DND-41 (cell line): ENCODE measurements at regions not wholly inside any gene's neighbourhood (a gene's known extent, or its start where the extent isn't known, plus 50 kb on each side); places are given as distances from the start of the nearest gene placed in this dataset.

Experiments
- ATAC-seq: fragments of 200-7000 bp; cut with Tn5 transposase; 3 replicates; pipeline ENCODE4 v1.9.1; 2021; ENCODE audit warnings: low read depth; ENCODE audit not compliant: insufficient read depth
- DNase-seq: peaks from one replicate; pipeline ENCODE4 v3.0.0-alpha.2; 2020
- H2AFZ ChIP-seq: 2 replicates; pipeline ENCODE4 v1.6.0; 2012; ENCODE audit warnings: low read depth, low read length
- H3K27ac ChIP-seq: 2 replicates; pipeline ENCODE4 v1.5.1; 2012; ENCODE audit warnings: low read length, inconsistent platforms
- H3K27me3 ChIP-seq: fragments of 200-600 bp; sonication (generic); 2 replicates; pipeline ENCODE4 v1.6.0; 2012; ENCODE audit warnings: low read length, mild to moderate bottlenecking, inconsistent platforms; ENCODE audit not compliant: insufficient read depth, poor library complexity
- H3K36me3 ChIP-seq: 2 replicates; pipeline ENCODE4 v1.5.1; 2012; ENCODE audit warnings: low read length, inconsistent platforms; ENCODE audit not compliant: insufficient read depth
- H3K4me1 ChIP-seq: 2 replicates; pipeline ENCODE4 v1.5.1; 2012; ENCODE audit warnings: mild to moderate bottlenecking, low read length; ENCODE audit not compliant: insufficient read depth
- H3K4me2 ChIP-seq: 2 replicates; pipeline ENCODE4 v1.6.0; 2012; ENCODE audit warnings: mild to moderate bottlenecking, moderate library complexity, low read length, inconsistent platforms; ENCODE audit not compliant: insufficient read depth
- H3K4me3 ChIP-seq, 2 experiments: fragments of 200-600 bp in 1 of 2; shearing (Covaris generic) in 1 of 2; 2 replicates each; pipeline ENCODE4 v1.5.1; 2012 to 2016; ENCODE audit warnings: inconsistent platforms in 2 of 2, low read length in 2 of 2, mild to moderate bottlenecking in 2 of 2, low read depth in 1 of 2, moderate library complexity in 1 of 2
- H3K79me2 ChIP-seq: 2 replicates; pipeline ENCODE4 v1.6.0; 2012; ENCODE audit warnings: low read length, inconsistent platforms; ENCODE audit not compliant: insufficient read depth
- H3K9ac ChIP-seq: 2 replicates; pipeline ENCODE4 v1.6.0; 2012; ENCODE audit warnings: low read depth, mild to moderate bottlenecking, inconsistent platforms, low read length, moderate library complexity
- H3K9me3 ChIP-seq: 2 replicates; pipeline ENCODE4 v1.5.1; 2012; ENCODE audit warnings: low read length, moderate library complexity, mild to moderate bottlenecking, inconsistent platforms; ENCODE audit not compliant: insufficient read depth, severe bottlenecking
- H4K20me1 ChIP-seq: 2 replicates; pipeline ENCODE4 v1.6.0; 2012; ENCODE audit warnings: low read length; ENCODE audit not compliant: insufficient read depth
- EZH2 ChIP-seq: IDR thresholded peaks from 3 replicates; pipeline ENCODE4 v1.6.1; 2012; ENCODE audit warnings: borderline replicate concordance, low read depth, mild to moderate bottlenecking, moderate library complexity, low read length, inconsistent platforms; ENCODE audit not compliant: severe bottlenecking
- TF ChIP-seq, protein P1 (sequence below): IDR thresholded peaks from 2 replicates; pipeline ENCODE4 v1.5.1; 2012; ENCODE audit warnings: borderline replicate concordance, low read length, moderate library complexity, mild to moderate bottlenecking; ENCODE audit not compliant: poor library complexity, severe bottlenecking; ENCODE audit errors: extremely low read depth

DNA sequence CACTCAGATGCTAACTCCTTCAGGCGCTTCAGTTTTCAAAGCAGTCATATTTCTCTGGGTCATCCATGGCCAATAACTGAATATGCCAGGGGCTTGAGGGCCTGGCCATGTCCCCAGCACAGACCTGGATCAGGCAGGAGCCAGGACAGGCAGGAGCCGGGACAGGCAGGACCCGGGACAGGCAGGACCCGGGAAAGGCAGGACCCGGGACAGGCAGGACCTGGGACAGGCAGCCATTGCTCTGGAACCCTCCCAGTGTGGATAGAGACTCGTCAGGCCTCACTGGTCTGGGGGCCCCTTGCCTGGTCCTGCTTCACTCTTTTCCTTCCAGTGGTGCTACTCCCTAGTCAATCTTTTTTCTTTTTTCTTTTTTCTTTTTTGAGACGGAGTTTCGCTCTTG, 117.5 kb upstream of the TEX51 start:
- no peaks in the 10 kb centered on the region for H3K9me3 ChIP-seq
- no peaks in the 10 kb centered on the region for H3K36me3 ChIP-seq
- no peak overlapping the region for H3K9ac ChIP-seq
- no peaks in the 10 kb centered on the region for H3K4me1 ChIP-seq
- ATAC-seq: no peak
- no peak overlapping the region for H3K27ac ChIP-seq
- no peak for TF ChIP-seq EZH2
- TF ChIP-seq, protein P1, sequence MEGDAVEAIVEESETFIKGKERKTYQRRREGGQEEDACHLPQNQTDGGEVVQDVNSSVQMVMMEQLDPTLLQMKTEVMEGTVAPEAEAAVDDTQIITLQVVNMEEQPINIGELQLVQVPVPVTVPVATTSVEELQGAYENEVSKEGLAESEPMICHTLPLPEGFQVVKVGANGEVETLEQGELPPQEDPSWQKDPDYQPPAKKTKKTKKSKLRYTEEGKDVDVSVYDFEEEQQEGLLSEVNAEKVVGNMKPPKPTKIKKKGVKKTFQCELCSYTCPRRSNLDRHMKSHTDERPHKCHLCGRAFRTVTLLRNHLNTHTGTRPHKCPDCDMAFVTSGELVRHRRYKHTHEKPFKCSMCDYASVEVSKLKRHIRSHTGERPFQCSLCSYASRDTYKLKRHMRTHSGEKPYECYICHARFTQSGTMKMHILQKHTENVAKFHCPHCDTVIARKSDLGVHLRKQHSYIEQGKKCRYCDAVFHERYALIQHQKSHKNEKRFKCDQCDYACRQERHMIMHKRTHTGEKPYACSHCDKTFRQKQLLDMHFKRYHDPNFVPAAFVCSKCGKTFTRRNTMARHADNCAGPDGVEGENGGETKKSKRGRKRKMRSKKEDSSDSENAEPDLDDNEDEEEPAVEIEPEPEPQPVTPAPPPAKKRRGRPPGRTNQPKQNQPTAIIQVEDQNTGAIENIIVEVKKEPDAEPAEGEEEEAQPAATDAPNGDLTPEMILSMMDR: no peak
- no peaks in the 10 kb centered on the region for H3K27me3 ChIP-seq
- H4K20me1 ChIP-seq: no peaks in the 10 kb centered on the region
- H3K4me2 ChIP-seq: no peak overlapping the region
- no peak for DNase-seq
- no peak overlapping the region for H3K4me3 ChIP-seq
- H2AFZ ChIP-seq: no peak overlapping the region
- no peaks in the 10 kb centered on the region for H3K79me2 ChIP-seq

GRCh38 chr2:126781806-126782205, 116.9 kb upstream of the TEX51 start:
- Histone ChIP-seq H3K79me2 (no peaks in the 10 kb centered on the region), H3K4me3 (no peak overlapping the region), H3K4me1 (no peaks in the 10 kb centered on the region), H3K4me2 (no peak overlapping the region), H2AFZ (no peak overlapping the region), H3K9ac (no peak overlapping the region), H3K36me3 (no peaks in the 10 kb centered on the region), H3K27me3 (no peaks in the 10 kb centered on the region), H3K27ac (no peak overlapping the region), H4K20me1 (no peaks in the 10 kb centered on the region), H3K9me3 (no peaks in the 10 kb centered on the region)
- DNase-seq: no peak
- TF ChIP-seq, protein P1: no peak
- no peak for TF ChIP-seq EZH2
- no peak for ATAC-seq

DNA sequence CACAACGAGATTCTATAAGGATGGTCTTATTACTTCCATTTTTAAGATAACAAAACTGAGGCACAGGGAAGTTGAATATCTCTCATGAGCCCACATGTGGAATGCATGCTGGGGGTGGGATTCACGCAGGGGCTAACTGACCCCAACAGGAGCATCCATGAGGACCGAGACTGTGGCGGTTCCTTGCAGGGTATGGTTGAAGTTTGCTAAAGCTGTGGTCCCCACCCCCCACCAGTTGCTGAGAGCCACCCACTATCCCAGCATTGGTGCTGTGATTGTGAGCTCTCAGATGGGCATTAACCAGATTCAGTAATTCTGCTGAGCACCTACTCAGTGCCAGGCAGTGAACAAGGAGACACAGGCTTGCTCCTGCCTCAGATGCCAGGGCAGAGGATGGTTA, 116.0 kb upstream of the TEX51 start:
- Histone ChIP-seq H3K27ac (no peak overlapping the region), H3K9ac (no peak overlapping the region), H3K4me2 (no peak overlapping the region), H3K4me1 (no peaks in the 10 kb centered on the region), H3K9me3 (no peaks in the 10 kb centered on the region), H3K79me2 (no peaks in the 10 kb centered on the region), H3K36me3 (no peaks in the 10 kb centered on the region), H4K20me1 (no peaks in the 10 kb centered on the region), H3K4me3 (no peak overlapping the region), H2AFZ (no peak overlapping the region), H3K27me3 (no peaks in the 10 kb centered on the region)
- DNase-seq: no peak
- no peak for TF ChIP-seq EZH2
- TF ChIP-seq, protein P1: no peak
- ATAC-seq: no peak

DNA sequence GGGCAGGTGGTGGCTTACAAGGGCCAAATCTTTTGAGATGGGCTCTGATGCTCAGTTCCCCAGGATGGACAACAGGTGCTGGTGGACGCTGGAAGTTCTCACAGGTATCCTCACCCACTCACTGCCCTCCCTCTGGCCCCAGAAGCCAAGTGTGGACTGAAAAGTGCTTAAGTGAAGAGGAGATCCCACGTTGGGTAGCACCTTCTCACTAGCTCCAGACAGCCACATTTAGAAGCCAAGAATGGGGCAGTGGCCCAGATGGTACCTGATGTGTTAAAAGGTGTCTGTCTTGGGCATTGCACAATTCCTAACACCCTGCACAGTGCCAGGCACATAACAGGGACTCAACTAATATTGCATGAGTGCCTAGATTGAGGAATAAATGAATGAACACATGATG, 115.3 kb upstream of the TEX51 start:
- ATAC-seq (no peak), DNase-seq (no peak)
- Histone ChIP-seq H3K9me3 (no peaks in the 10 kb centered on the region), H3K4me3 (no peak overlapping the region), H3K27ac (no peak overlapping the region), H3K4me2 (no peak overlapping the region), H3K79me2 (no peaks in the 10 kb centered on the region), H2AFZ (no peak overlapping the region), H4K20me1 (no peaks in the 10 kb centered on the region), H3K9ac (no peak overlapping the region), H3K36me3 (no peaks in the 10 kb centered on the region), H3K27me3 (no peaks in the 10 kb centered on the region), H3K4me1 (no peaks in the 10 kb centered on the region)
- TF ChIP-seq, protein P1: no peak
- no peak for TF ChIP-seq EZH2
